B cell (primary cell): ENCODE measurements at regions not wholly inside any gene's neighbourhood (a gene's known extent, or its start where the extent isn't known, plus 50 kb on each side); places are given as distances from the start of the nearest gene placed in this dataset.

ENCODE experiments used
- ATAC-seq: fragments of 200-7000 bp; cut with Tn5 transposase; one replicate; pipeline ENCODE4 v1.10.0; 2021; ENCODE audit warnings: low read depth, mild to moderate bottlenecking, moderate number of reproducible peaks, moderate library complexity
- CTCF ChIA-PET: fragments of 350-600 bp; sonication (Branson Sonifier 250); formaldehyde crosslinking; loops from one replicate; lab custom pipeline; 2021; ENCODE audit warnings: antibody characterized with exemption, inconsistent platforms; lab: Charles Lee
- POLR2A ChIA-PET: fragments of 350-600 bp; sonication (Branson Sonifier 250); formaldehyde crosslinking; loops from one replicate; lab custom pipeline; 2021; ENCODE audit warnings: antibody characterized with exemption; lab: Charles Lee
- DNase-seq: peaks from one replicate; pipeline ENCODE4 v3.0.0; 2013
- H2AFZ ChIP-seq: 2 replicates; pipeline ENCODE4 v1.6.1; 2012; ENCODE audit warnings: mild to moderate bottlenecking, low read depth, low read length; ENCODE audit not compliant: insufficient read depth, poor library complexity, severe bottlenecking
- H3K27ac ChIP-seq, 2 donors: 1 replicate in 1 of 2; 2 replicates in 1 of 2; pipeline ENCODE4 v1.5.1; 2012 to 2013; ENCODE audit warnings: low read length in 2 of 2, mild to moderate bottlenecking in 2 of 2, moderate library complexity in 1 of 2
- H3K27me3 ChIP-seq, 4 experiments: fragments of 200-600 bp in 1 of 4; sonication (generic) in 1 of 4; replicated peaks in 1 of 4; 1 replicate in 2 of 4; 2 replicates in 2 of 4; pipeline versions ENCODE4 v1.6.1 to v1.7.0; 2013 to 2016; ENCODE audit warnings: low read length in 3 of 4, mild to moderate bottlenecking in 2 of 4, mixed read lengths in 1 of 4, moderate library complexity in 1 of 4; ENCODE audit not compliant: insufficient read depth in 4 of 4, control insufficient read depth in 3 of 4; ENCODE audit errors: control extremely low read depth in 1 of 4
- H3K36me3 ChIP-seq, 2 experiments: replicated peaks in 1 of 2; 1 replicate in 1 of 2; 2 replicates in 1 of 2; pipeline versions ENCODE4 v1.6.1 to v1.7.1; 2013; ENCODE audit warnings: low read length in 1 of 2; ENCODE audit not compliant: insufficient read depth in 2 of 2, control insufficient read depth in 1 of 2; ENCODE audit errors: control extremely low read depth in 1 of 2, extremely low read depth in 1 of 2
- H3K4me1 ChIP-seq, 2 donors: fragments of 200-600 bp in 1 of 2; sonication (generic) in 1 of 2; 1 replicate in 1 of 2; 2 replicates in 1 of 2; pipeline versions ENCODE4 v1.5.1 to v1.6.1; 2013 to 2017; ENCODE audit warnings: low read length in 2 of 2; ENCODE audit not compliant: control insufficient read depth in 2 of 2, insufficient read depth in 2 of 2
- H3K4me2 ChIP-seq: replicated peaks from 2 replicates; pipeline ENCODE3; 2012; ENCODE audit warnings: mild to moderate bottlenecking, low read depth, low read length; ENCODE audit not compliant: poor library complexity, severe bottlenecking
- H3K4me3 ChIP-seq, 5 experiments: fragments of 200-600 bp in 1 of 5; sonication (generic) in 1 of 5; 1 replicate in 3 of 5; 2 replicates in 2 of 5; pipeline versions ENCODE4 v1.5.1 to v1.7.0; 2011 to 2016; ENCODE audit warnings: low read length in 4 of 5, mild to moderate bottlenecking in 4 of 5, low read depth in 2 of 5, control low read depth in 1 of 5, moderate library complexity in 1 of 5; ENCODE audit not compliant: insufficient read depth in 1 of 5; ENCODE audit errors: control extremely low read depth in 1 of 5, extremely low read depth in 1 of 5
- H3K79me2 ChIP-seq: fragments of 200-600 bp; sonication (generic); one replicate; pipeline ENCODE4 v1.6.0; 2016; ENCODE audit warnings: low read length; ENCODE audit not compliant: control insufficient read depth, insufficient read depth
- H3K9ac ChIP-seq: fragments of 200-600 bp; sonication (generic); 2 replicates; pipeline ENCODE4 v1.6.1; 2017; ENCODE audit warnings: mild to moderate bottlenecking, low read length, moderate library complexity
- H3K9me3 ChIP-seq, 3 donors: one replicate each; pipeline versions ENCODE4 v1.6.1 to v1.7.1; 2013; ENCODE audit warnings: low read length in 2 of 3; ENCODE audit not compliant: control insufficient read depth in 2 of 3, insufficient read depth in 1 of 3; ENCODE audit errors: control extremely low read depth in 1 of 3
- H4K20me1 ChIP-seq: 2 replicates; pipeline ENCODE4 v1.6.0; 2012; ENCODE audit warnings: mild to moderate bottlenecking, low read length; ENCODE audit not compliant: insufficient read depth, control insufficient read depth, poor library complexity, severe bottlenecking
- H3K27ac Mint-ChIP-seq: one replicate; pipeline ENCODE4 v1.8.0; 2021; ENCODE audit warnings: mixed read lengths
- H3K27me3 Mint-ChIP-seq: one replicate; pipeline ENCODE4 v1.8.0; 2021; ENCODE audit warnings: mixed read lengths
- H3K4me1 Mint-ChIP-seq: one replicate; pipeline ENCODE4 v1.8.0; 2021; ENCODE audit warnings: mixed read lengths
- H3K4me3 Mint-ChIP-seq: one replicate; pipeline ENCODE4 v1.8.0; 2021; ENCODE audit warnings: mixed read lengths
- H3K9me3 Mint-ChIP-seq: one replicate; pipeline ENCODE4 v1.8.0; 2022; ENCODE audit warnings: mixed read lengths; ENCODE audit not compliant: insufficient read depth
- EZH2 ChIP-seq: IDR thresholded peaks from 2 replicates; pipeline ENCODE4 v1.6.1; 2012; ENCODE audit warnings: borderline replicate concordance, low read depth, mild to moderate bottlenecking, moderate library complexity, low read length; ENCODE audit not compliant: insufficient read depth, poor library complexity, severe bottlenecking
- WGBS: methylation state at CpG from one replicate; pipeline ENCODE4 v1.1.5; 2013; ENCODE audit warnings: missing lambda C conversion rate; ENCODE audit not compliant: insufficient coverage; 5-methylcytosine and 5-hydroxymethylcytosine counted together
- intact Hi-C: fragments of 100-400 bp; cut with micrococcal nuclease; formaldehyde crosslinking; loops from one replicate; pipeline ENCODE4 v1.10.0; 2022
- TF ChIP-seq, protein P1 (sequence below): fragments of 200-600 bp; IDR thresholded peaks from one replicate; pipeline ENCODE4 v1.8.0; 2022; ENCODE audit warnings: antibody characterized with exemption, mild to moderate bottlenecking

DNA sequence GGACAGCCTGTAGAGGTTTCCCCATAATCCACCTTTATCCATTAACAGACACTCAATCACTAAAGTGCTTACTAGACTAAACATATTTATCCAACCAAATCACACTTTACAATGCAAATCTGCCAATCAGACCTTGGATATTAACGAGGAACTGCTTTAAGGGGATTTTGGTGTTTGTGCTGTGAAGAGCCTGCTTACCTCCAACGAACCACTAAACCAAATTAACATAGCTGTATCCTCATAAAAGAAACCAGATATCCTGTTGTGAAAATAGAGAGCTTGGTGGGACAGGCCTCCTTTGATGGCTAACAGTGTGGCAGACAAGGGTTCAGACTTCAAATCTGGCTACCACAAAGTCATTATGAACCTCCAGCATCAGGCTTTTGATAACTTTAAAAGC lies 252.6 kb upstream of the HAND2 start:
- Mint-ChIP-seq H3K4me3 (no peak overlapping the region), H3K27ac (no peak overlapping the region), H3K4me1 (no peaks in the 10 kb centered on the region), H3K27me3 (no peaks in the 10 kb centered on the region), H3K9me3 (no peaks in the 10 kb centered on the region)
- no peak for ATAC-seq
- Histone ChIP-seq H3K27ac (no peak overlapping the region), H3K4me1 (no peaks in the 10 kb centered on the region), H2AFZ (no peak overlapping the region), H3K9ac (no peak overlapping the region), H3K4me3 (no peak overlapping the region), H3K79me2 (no peaks in the 10 kb centered on the region), H3K27me3 (no peaks in the 10 kb centered on the region), H4K20me1 (no peaks in the 10 kb centered on the region), H3K36me3 (no peaks in the 10 kb centered on the region), H3K4me2 (no peak overlapping the region), H3K9me3 (peaks cover 0 to 4% (median 0%) of the 10 kb centered on the region in 3 donors)
- TF ChIP-seq, protein P1, sequence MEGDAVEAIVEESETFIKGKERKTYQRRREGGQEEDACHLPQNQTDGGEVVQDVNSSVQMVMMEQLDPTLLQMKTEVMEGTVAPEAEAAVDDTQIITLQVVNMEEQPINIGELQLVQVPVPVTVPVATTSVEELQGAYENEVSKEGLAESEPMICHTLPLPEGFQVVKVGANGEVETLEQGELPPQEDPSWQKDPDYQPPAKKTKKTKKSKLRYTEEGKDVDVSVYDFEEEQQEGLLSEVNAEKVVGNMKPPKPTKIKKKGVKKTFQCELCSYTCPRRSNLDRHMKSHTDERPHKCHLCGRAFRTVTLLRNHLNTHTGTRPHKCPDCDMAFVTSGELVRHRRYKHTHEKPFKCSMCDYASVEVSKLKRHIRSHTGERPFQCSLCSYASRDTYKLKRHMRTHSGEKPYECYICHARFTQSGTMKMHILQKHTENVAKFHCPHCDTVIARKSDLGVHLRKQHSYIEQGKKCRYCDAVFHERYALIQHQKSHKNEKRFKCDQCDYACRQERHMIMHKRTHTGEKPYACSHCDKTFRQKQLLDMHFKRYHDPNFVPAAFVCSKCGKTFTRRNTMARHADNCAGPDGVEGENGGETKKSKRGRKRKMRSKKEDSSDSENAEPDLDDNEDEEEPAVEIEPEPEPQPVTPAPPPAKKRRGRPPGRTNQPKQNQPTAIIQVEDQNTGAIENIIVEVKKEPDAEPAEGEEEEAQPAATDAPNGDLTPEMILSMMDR = no peak
- TF ChIP-seq EZH2 = no peak
- DNase-seq = no peak
- no CpG with 5 or more reads among the region's 2 CpGs for WGBS
- intact Hi-C loops = no loop called here
- CTCF ChIA-PET = no interaction called here
- POLR2A ChIA-PET = no interaction called here

DNA sequence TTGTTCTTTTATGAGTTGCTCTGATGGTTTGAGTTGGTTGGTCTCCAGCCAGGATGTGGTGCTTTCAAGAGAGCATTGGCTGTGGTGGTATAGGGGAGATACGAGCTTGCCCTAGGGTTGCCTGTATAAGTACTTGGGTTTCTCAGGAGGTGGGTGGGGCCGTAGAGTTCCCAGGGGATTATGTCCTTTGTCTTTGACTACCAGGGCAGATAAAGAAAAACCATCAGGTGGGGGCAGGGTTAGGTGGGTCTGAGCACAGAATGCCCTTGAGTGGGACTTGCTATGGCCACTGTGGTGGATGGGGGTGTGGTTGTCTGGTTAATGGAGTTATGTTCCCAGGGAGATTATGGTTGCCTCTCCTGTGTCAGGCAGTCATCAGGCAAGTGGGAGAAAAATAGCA lies 247.9 kb upstream of the HAND2 start:
- peaks cover 0 to 3% (median 0%) of the 10 kb centered on the region in 3 donors for H3K9me3 ChIP-seq
- H3K9ac ChIP-seq = no peak overlapping the region
- H3K4me3 Mint-ChIP-seq = no peak overlapping the region
- ATAC-seq (no peak), DNase-seq (no peak)
- no peak overlapping the region for H2AFZ ChIP-seq
- no peaks in the 10 kb centered on the region for H4K20me1 ChIP-seq
- no peaks in the 10 kb centered on the region for H3K4me1 ChIP-seq
- 86% methylated on average over 2 of the region's 2 CpGs for WGBS
- no peak for TF ChIP-seq EZH2
- H3K79me2 ChIP-seq = no peaks in the 10 kb centered on the region
- ChIA-PET CTCF (no interaction called here), POLR2A (no interaction called here)
- no peaks in the 10 kb centered on the region for H3K27me3 ChIP-seq
- H3K4me1 Mint-ChIP-seq = no peaks in the 10 kb centered on the region
- H3K9me3 Mint-ChIP-seq = no peaks in the 10 kb centered on the region
- intact Hi-C loops = no loop called here
- no peak overlapping the region for H3K4me2 ChIP-seq
- H3K36me3 ChIP-seq = no peaks in the 10 kb centered on the region
- no peaks in the 10 kb centered on the region for H3K27me3 Mint-ChIP-seq
- no peak overlapping the region for H3K27ac ChIP-seq
- no peak overlapping the region for H3K4me3 ChIP-seq
- H3K27ac Mint-ChIP-seq = no peak overlapping the region
